Caco-2 (cell line): ENCODE measurements at regions not wholly inside any gene's neighbourhood (a gene's known extent, or its start where the extent isn't known, plus 50 kb on each side); places are given as distances from the start of the nearest gene placed in this dataset.

Experiments used
- BruUV-seq: library from RNA; stranded (reverse); fragments of 400-500 nt; replicated peaks from 2 replicates; lab custom pipeline; 2021; lab: Mats Ljungman, UMichigan
- CTCF ChIA-PET: fragments of 300-600 bp; sonication (Branson Sonifier 250); formaldehyde crosslinking; loops from one replicate; lab custom pipeline; 2022; ENCODE audit warnings: antibody characterized with exemption; lab: Charles Lee
- POLR2A ChIA-PET: fragments of 300-600 bp; sonication (Branson Sonifier 250); formaldehyde crosslinking; loops from one replicate; lab custom pipeline; 2022; ENCODE audit warnings: antibody characterized with exemption; lab: Charles Lee
- DNase-seq, 2 experiments: peaks; one replicate each; pipeline versions ENCODE4 v3.0.0 to v3.0.0-alpha.2; 2020 to 2022
- H3K27me3 ChIP-seq: replicated peaks from 2 replicates; pipeline ENCODE4 v1.6.0; 2011; ENCODE audit warnings: low read length; ENCODE audit not compliant: control insufficient read depth, insufficient read depth
- H3K36me3 ChIP-seq: 2 replicates; pipeline ENCODE4 v1.5.1; 2011; ENCODE audit warnings: low read length; ENCODE audit not compliant: control insufficient read depth, insufficient read depth
- H3K4me1 ChIP-seq: fragments of 250-450 bp; sonication (Bioruptor Pico); 2 replicates; pipeline ENCODE4 v1.5.1; 2020; ENCODE audit warnings: mild to moderate bottlenecking
- H3K4me3 ChIP-seq: 2 replicates; pipeline ENCODE4 v1.5.1; 2011; ENCODE audit warnings: low read depth, mild to moderate bottlenecking, control low read depth, low read length
- H3K9me3 ChIP-seq: fragments of 250-450 bp; sonication (Bioruptor Pico); 2 replicates; pipeline ENCODE4 v1.5.1; 2020; ENCODE audit warnings: mild to moderate bottlenecking, moderate library complexity
- H3K27ac Mint-ChIP-seq: one replicate; pipeline ENCODE4 v1.8.0; 2022; ENCODE audit warnings: mixed read lengths; ENCODE audit not compliant: unreplicated experiment
- H3K27me3 Mint-ChIP-seq: one replicate; pipeline ENCODE4 v1.8.0; 2022; ENCODE audit warnings: mixed read lengths; ENCODE audit not compliant: insufficient read depth, unreplicated experiment
- H3K36me3 Mint-ChIP-seq: one replicate; pipeline ENCODE4 v1.8.0; 2022; ENCODE audit warnings: mild to moderate bottlenecking, mixed read lengths; ENCODE audit not compliant: insufficient read depth, unreplicated experiment
- H3K4me1 Mint-ChIP-seq: one replicate; pipeline ENCODE4 v1.8.0; 2022; ENCODE audit warnings: low read depth, mixed read lengths; ENCODE audit not compliant: unreplicated experiment
- H3K4me3 Mint-ChIP-seq: one replicate; pipeline ENCODE4 v1.8.0; 2022; ENCODE audit warnings: mild to moderate bottlenecking, moderate library complexity, mixed read lengths; ENCODE audit not compliant: unreplicated experiment
- H3K9me3 Mint-ChIP-seq: one replicate; pipeline ENCODE4 v1.8.0; 2022; ENCODE audit warnings: mixed read lengths; ENCODE audit not compliant: unreplicated experiment
- intact Hi-C: fragments of 100-400 bp; cut with micrococcal nuclease; formaldehyde crosslinking; loops from one replicate; pipeline ENCODE4 v1.10.0; 2022; ENCODE audit not compliant: unreplicated experiment
- TF ChIP-seq, protein P1 (sequence below), 2 experiments: fragments of 200-600 bp in 1 of 2; IDR thresholded peaks; 1 replicate in 1 of 2; 2 replicates in 1 of 2; pipeline versions ENCODE4 v1.5.1 to v1.8.0; 2011 to 2022; ENCODE audit warnings: antibody characterized with exemption in 1 of 2, control low read depth in 1 of 2, inconsistent platforms in 1 of 2, low read depth in 1 of 2, low read length in 1 of 2, mild to moderate bottlenecking in 1 of 2, moderate library complexity in 1 of 2; ENCODE audit not compliant: insufficient read depth in 1 of 2, severe bottlenecking in 1 of 2, unreplicated experiment in 1 of 2

DNA sequence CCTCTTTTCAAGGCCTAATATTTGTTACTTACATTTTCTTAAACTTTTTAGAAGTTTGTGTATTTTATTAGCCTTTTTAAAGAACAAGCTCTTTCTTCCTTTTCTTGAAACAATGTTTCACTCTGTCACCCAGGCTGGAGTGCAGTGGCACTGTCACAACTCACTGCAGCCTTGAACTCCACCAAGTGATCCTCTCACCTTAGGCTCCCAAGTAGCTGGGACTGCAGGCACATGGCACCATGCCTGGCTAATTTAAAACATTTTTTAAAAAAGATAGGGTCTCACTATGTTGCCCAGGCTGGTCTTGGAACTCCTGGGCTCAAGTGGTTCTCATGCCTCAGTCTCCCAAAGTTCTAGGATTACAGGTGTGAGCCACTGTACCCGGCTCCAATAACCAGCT is 192.2 kb upstream of the SPRY2 start:
- no TSS peak for BruUV-seq
- H3K36me3 Mint-ChIP-seq: no peaks in the 10 kb centered on the region
- H3K9me3 Mint-ChIP-seq: no peaks in the 10 kb centered on the region
- no peak for DNase-seq
- ChIA-PET CTCF (no interaction called here), POLR2A (no interaction called here)
- H3K4me1 Mint-ChIP-seq: no peaks in the 10 kb centered on the region
- H3K36me3 ChIP-seq: no peaks in the 10 kb centered on the region
- H3K27ac Mint-ChIP-seq: no peak overlapping the region
- no peaks in the 10 kb centered on the region for H3K4me1 ChIP-seq
- no peaks in the 10 kb centered on the region for H3K27me3 ChIP-seq
- intact Hi-C loops: no loop called here
- H3K4me3 ChIP-seq: no peak overlapping the region
- H3K27me3 Mint-ChIP-seq: no peaks in the 10 kb centered on the region
- no peak overlapping the region for H3K4me3 Mint-ChIP-seq
- H3K9me3 ChIP-seq: no peaks in the 10 kb centered on the region
- TF ChIP-seq, protein P1, sequence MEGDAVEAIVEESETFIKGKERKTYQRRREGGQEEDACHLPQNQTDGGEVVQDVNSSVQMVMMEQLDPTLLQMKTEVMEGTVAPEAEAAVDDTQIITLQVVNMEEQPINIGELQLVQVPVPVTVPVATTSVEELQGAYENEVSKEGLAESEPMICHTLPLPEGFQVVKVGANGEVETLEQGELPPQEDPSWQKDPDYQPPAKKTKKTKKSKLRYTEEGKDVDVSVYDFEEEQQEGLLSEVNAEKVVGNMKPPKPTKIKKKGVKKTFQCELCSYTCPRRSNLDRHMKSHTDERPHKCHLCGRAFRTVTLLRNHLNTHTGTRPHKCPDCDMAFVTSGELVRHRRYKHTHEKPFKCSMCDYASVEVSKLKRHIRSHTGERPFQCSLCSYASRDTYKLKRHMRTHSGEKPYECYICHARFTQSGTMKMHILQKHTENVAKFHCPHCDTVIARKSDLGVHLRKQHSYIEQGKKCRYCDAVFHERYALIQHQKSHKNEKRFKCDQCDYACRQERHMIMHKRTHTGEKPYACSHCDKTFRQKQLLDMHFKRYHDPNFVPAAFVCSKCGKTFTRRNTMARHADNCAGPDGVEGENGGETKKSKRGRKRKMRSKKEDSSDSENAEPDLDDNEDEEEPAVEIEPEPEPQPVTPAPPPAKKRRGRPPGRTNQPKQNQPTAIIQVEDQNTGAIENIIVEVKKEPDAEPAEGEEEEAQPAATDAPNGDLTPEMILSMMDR (IDR thresholded peaks at IDR 0.05; ENCODE audit: insufficient read depth in 1 of 2, low read depth in 1 of 2, low read length in 1 of 2, severe bottlenecking in 1 of 2, unreplicated experiment in 1 of 2): no peak

DNA sequence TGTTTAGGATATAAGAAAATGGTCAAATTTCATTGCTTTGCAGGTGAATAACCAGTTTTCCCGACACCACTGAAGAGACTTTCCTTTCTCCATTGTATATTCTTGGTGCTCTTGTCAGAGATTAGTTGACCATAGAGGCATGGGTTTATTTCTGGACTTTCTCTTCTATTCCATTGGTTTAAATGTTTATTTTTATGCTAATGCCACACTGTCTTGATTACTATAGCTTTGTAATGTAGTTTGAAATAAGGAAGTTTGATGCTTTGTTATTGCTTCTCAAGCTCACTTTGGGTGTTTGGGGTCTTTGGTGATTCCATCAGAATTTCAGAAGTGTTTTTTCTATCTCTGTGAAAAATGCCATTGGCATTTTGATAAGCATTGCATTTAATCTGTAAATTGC is 190.0 kb upstream of the SPRY2 start:
- Mint-ChIP-seq H3K36me3 (no peaks in the 10 kb centered on the region), H3K27me3 (no peaks in the 10 kb centered on the region), H3K4me3 (no peak overlapping the region), H3K9me3 (no peaks in the 10 kb centered on the region), H3K27ac (no peak overlapping the region), H3K4me1 (no peaks in the 10 kb centered on the region)
- intact Hi-C loops: no loop called here
- no TSS peak for BruUV-seq
- CTCF ChIA-PET: no interaction called here
- no peaks in the 10 kb centered on the region for H3K9me3 ChIP-seq
- no peak for DNase-seq
- no peaks in the 10 kb centered on the region for H3K27me3 ChIP-seq
- POLR2A ChIA-PET: no interaction called here
- H3K4me1 ChIP-seq: no peaks in the 10 kb centered on the region
- TF ChIP-seq, protein P1 (IDR thresholded peaks at IDR 0.05; ENCODE audit: insufficient read depth in 1 of 2, low read depth in 1 of 2, low read length in 1 of 2, severe bottlenecking in 1 of 2, unreplicated experiment in 1 of 2): no peak
- H3K36me3 ChIP-seq: no peaks in the 10 kb centered on the region
- H3K4me3 ChIP-seq: no peak overlapping the region

DNA sequence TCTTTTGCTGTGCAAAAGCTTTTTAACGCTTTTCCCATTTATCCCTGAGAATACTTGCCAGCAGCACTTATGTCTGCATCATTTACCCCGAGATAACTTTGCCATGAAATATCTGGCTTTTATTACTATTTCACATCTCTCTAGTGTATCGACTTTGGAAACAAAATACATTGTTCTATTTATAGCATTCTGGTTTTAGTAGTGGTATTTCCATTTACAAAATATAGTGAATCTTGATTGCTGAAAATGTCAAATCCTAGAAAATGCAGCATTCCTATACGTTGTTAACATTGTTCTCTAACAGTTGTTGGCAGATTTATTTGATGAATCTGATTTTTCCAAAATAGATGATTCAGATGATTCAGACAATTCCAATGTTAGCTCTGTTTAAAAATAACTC is 189.3 kb upstream of the SPRY2 start:
- ChIA-PET POLR2A (no interaction called here), CTCF (no interaction called here)
- no peaks in the 10 kb centered on the region for H3K36me3 Mint-ChIP-seq
- H3K9me3 Mint-ChIP-seq: no peaks in the 10 kb centered on the region
- H3K27ac Mint-ChIP-seq: no peak overlapping the region
- Histone ChIP-seq H3K36me3 (no peaks in the 10 kb centered on the region), H3K4me3 (no peak overlapping the region), H3K4me1 (no peaks in the 10 kb centered on the region), H3K9me3 (no peaks in the 10 kb centered on the region), H3K27me3 (no peaks in the 10 kb centered on the region)
- H3K27me3 Mint-ChIP-seq: no peaks in the 10 kb centered on the region
- no peaks in the 10 kb centered on the region for H3K4me1 Mint-ChIP-seq
- intact Hi-C loops: no loop called here
- TF ChIP-seq, protein P1 (IDR thresholded peaks at IDR 0.05; ENCODE audit: insufficient read depth in 1 of 2, low read depth in 1 of 2, low read length in 1 of 2, severe bottlenecking in 1 of 2, unreplicated experiment in 1 of 2): no peak
- no peak for DNase-seq
- BruUV-seq: no TSS peak
- H3K4me3 Mint-ChIP-seq: no peak overlapping the region
